Thyroid gland (tissue), 4 donors: ENCODE measurements at regions not wholly inside any gene's neighbourhood (a gene's known extent, or its start where the extent isn't known, plus 50 kb on each side); places are given as distances from the start of the nearest gene placed in this dataset.
"Not testable (repeated sequence)": the region's sequence is repeated elsewhere in the genome, so short reads cannot be mapped to it uniquely, and the experiment has no call there.

Experiments
- DNase-seq, 2 donors: peaks; one replicate each; pipeline ENCODE4 v3.0.0-alpha.2; 2019
- H3K27ac ChIP-seq, 3 donors: fragments of 200-600 bp; sonication (generic); 1 replicate in 2 of 3; 2 replicates in 1 of 3; pipeline ENCODE4 v1.5.1; 2016 to 2019; ENCODE audit warnings: mild to moderate bottlenecking in 1 of 3, moderate library complexity in 1 of 3
- H3K27me3 ChIP-seq: fragments of 200-600 bp; sonication (generic); one replicate; pipeline ENCODE4 v1.5.1; 2019
- H3K36me3 ChIP-seq, 2 donors: fragments of 200-600 bp; sonication (generic); one replicate each; pipeline ENCODE4 v1.5.1; 2016 to 2019
- H3K4me1 ChIP-seq, 2 donors: fragments of 200-600 bp; sonication (generic); one replicate each; pipeline ENCODE4 v1.5.1; 2017 to 2019
- H3K4me3 ChIP-seq, 3 donors: fragments of 200-600 bp; sonication (generic); replicated peaks in 1 of 3; 1 replicate in 2 of 3; 2 replicates in 1 of 3; pipeline ENCODE4 v1.5.1; 2016; ENCODE audit warnings: mild to moderate bottlenecking in 1 of 3
- H3K9me3 ChIP-seq: fragments of 200-600 bp; sonication (generic); one replicate; pipeline ENCODE4 v1.5.1; 2017
- CTCF ChIP-seq, 6 experiments: fragments of 200-600 bp in 3 of 6; fragments of 450-650 bp in 3 of 6; sonication (generic) in 3 of 6; IDR thresholded peaks; one replicate each; pipeline ENCODE4 v1.5.1; 2016 to 2019; ENCODE audit warnings: antibody characterized with exemption in 6 of 6, mild to moderate bottlenecking in 2 of 6, inconsistent platforms in 1 of 6, moderate library complexity in 1 of 6
- POLR2A ChIP-seq, 2 donors: fragments of 450-650 bp; IDR thresholded peaks; one replicate each; pipeline ENCODE4 v1.6.1; 2017; ENCODE audit warnings: antibody characterized with exemption in 2 of 2, mild to moderate bottlenecking in 2 of 2, moderate library complexity in 1 of 2
- WGBS, 2 donors: methylation state at CpG; one replicate each; pipeline ENCODE4 v1.1.5; 2017; 5-methylcytosine and 5-hydroxymethylcytosine counted together
- intact Hi-C: fragments of 100-400 bp; cut with DNase I; formaldehyde crosslinking; loops from one replicate; pipeline ENCODE4 v1.15.1; 2023

- no peak for DNase-seq
- H3K27me3 ChIP-seq: no peaks in the 10 kb centered on the region
- H3K36me3 ChIP-seq: no peaks in the 10 kb centered on the region
- no peak overlapping the region for H3K27ac ChIP-seq
- no peaks in the 10 kb centered on the region for H3K4me1 ChIP-seq
- H3K9me3 ChIP-seq: no peaks in the 10 kb centered on the region
- intact Hi-C loops: no loop called here
- no peak overlapping the region for H3K4me3 ChIP-seq
- no peak for TF ChIP-seq POLR2A (IDR thresholded peaks at IDR 0.05)
- TF ChIP-seq CTCF (IDR thresholded peaks at IDR 0.05): no peak
These were observed 678.7 kb upstream of the ADGRB3 start for GRCh38 chr6:67956352-67956751.

GRCh38 chr6:67952948-67953347 lies 682.1 kb upstream of the ADGRB3 start:
- Histone ChIP-seq H3K27ac (no peak overlapping the region), H3K9me3 (no peaks in the 10 kb centered on the region), H3K36me3 (no peaks in the 10 kb centered on the region), H3K4me3 (no peak overlapping the region), H3K4me1 (no peaks in the 10 kb centered on the region), H3K27me3 (no peaks in the 10 kb centered on the region)
- TF ChIP-seq POLR2A (IDR thresholded peaks at IDR 0.05): no peak
- TF ChIP-seq CTCF (IDR thresholded peaks at IDR 0.05): no peak
- 38 to 48% methylated on average over 1 of the region's 1 CpG for WGBS, 2 donors
- no peak for DNase-seq
- intact Hi-C loops: no loop called here

- Histone ChIP-seq H3K4me3 (no peak overlapping the region), H3K36me3 (no peaks in the 10 kb centered on the region), H3K27ac (no peak overlapping the region), H3K27me3 (no peaks in the 10 kb centered on the region), H3K4me1 (no peaks in the 10 kb centered on the region), H3K9me3 (no peaks in the 10 kb centered on the region)
- TF ChIP-seq CTCF (IDR thresholded peaks at IDR 0.05) (no peak), POLR2A (IDR thresholded peaks at IDR 0.05) (no peak)
- intact Hi-C loops: no loop called here
- DNase-seq: no peak
- WGBS, 2 donors: 79 to 88% methylated on average over 1 of the region's 1 CpG
These were observed 683.0 kb upstream of the ADGRB3 start for GRCh38 chr6:67952121-67952520.

GRCh38 chr6:67947762-67948161 lies 687.3 kb upstream of the ADGRB3 start:
- 93 to 97% methylated on average over 1 of the region's 1 CpG for WGBS, 2 donors
- H3K36me3 ChIP-seq, DNase-seq, H3K27ac ChIP-seq, H3K9me3 ChIP-seq, H3K27me3 ChIP-seq, H3K4me3 ChIP-seq, H3K4me1 ChIP-seq, intact Hi-C loops: not testable (repeated sequence)

- H3K27me3 ChIP-seq: no peaks in the 10 kb centered on the region
- H3K4me1 ChIP-seq: no peaks in the 10 kb centered on the region
- DNase-seq: no peak
- no peak overlapping the region for H3K27ac ChIP-seq
- H3K9me3 ChIP-seq: no peaks in the 10 kb centered on the region
- intact Hi-C loops: no loop called here
- WGBS, 2 donors: 87% methylated on average over 2 of the region's 2 CpGs
- no peaks in the 10 kb centered on the region for H3K36me3 ChIP-seq
- TF ChIP-seq POLR2A (IDR thresholded peaks at IDR 0.05): no peak
- H3K4me3 ChIP-seq: no peak overlapping the region
These were observed 699.1 kb upstream of the ADGRB3 start for GRCh38 chr6:67935976-67936477.

- DNase-seq: no peak
- intact Hi-C loops: no loop called here
- Histone ChIP-seq H3K27ac (no peak overlapping the region), H3K36me3 (no peaks in the 10 kb centered on the region), H3K4me3 (no peak overlapping the region), H3K4me1 (no peaks in the 10 kb centered on the region), H3K27me3 (no peaks in the 10 kb centered on the region), H3K9me3 (no peaks in the 10 kb centered on the region)
- WGBS, 2 donors: 39 to 57% methylated on average over 1 of the region's 1 CpG
- TF ChIP-seq POLR2A (IDR thresholded peaks at IDR 0.05): no peak
- TF ChIP-seq CTCF (IDR thresholded peaks at IDR 0.05): no peak
These were observed 701.8 kb upstream of the ADGRB3 start for GRCh38 chr6:67933278-67933677.

GRCh38 chr6:67922588-67922987 lies 712.5 kb upstream of the ADGRB3 start:
- H3K4me3 ChIP-seq, H3K27ac ChIP-seq, DNase-seq, H3K4me1 ChIP-seq, intact Hi-C loops, H3K9me3 ChIP-seq, H3K27me3 ChIP-seq, H3K36me3 ChIP-seq: not testable (repeated sequence)
- WGBS, 2 donors: 75 to 86% methylated on average over 2 to 3 of the region's 3 CpGs

- H3K9me3 ChIP-seq, H3K4me3 ChIP-seq, intact Hi-C loops, H3K27me3 ChIP-seq, H3K36me3 ChIP-seq, DNase-seq, H3K4me1 ChIP-seq, H3K27ac ChIP-seq: not testable (repeated sequence)
- WGBS, 2 donors: 88 to 97% methylated on average over 1 of the region's 1 CpG
These were observed 715.0 kb upstream of the ADGRB3 start for GRCh38 chr6:67920040-67920439.
